Natural killer cell (primary cell): ENCODE measurements at regions not wholly inside any gene's neighbourhood (a gene's known extent, or its start where the extent isn't known, plus 50 kb on each side); places are given as distances from the start of the nearest gene placed in this dataset.

Source experiments
- ATAC-seq, 3 donors: fragments of 150-1000 bp in 2 of 3; fragments of 200-7000 bp in 1 of 3; cut with Tn5 transposase; 1 replicate in 1 of 3; 2 replicates in 2 of 3; pipeline ENCODE4 v1.10.0; 2021; ENCODE audit warnings: mild to moderate bottlenecking in 2 of 3, moderate library complexity in 2 of 3
- DNase-seq, 2 donors: peaks; one replicate each; pipeline versions ENCODE4 v3.0.0 to v3.0.0-alpha.2; 2013 to 2021; ENCODE audit warnings: mixed read lengths in 1 of 2
- H3K27ac ChIP-seq: one replicate; pipeline ENCODE4 v1.5.1; 2013; ENCODE audit warnings: mild to moderate bottlenecking, low read length
- H3K27me3 ChIP-seq: one replicate; pipeline ENCODE4 v1.6.1; 2013; ENCODE audit warnings: low read length; ENCODE audit not compliant: control insufficient read depth, insufficient read depth
- H3K36me3 ChIP-seq: one replicate; pipeline ENCODE4 v1.6.1; 2013; ENCODE audit warnings: low read length; ENCODE audit not compliant: control insufficient read depth, insufficient read depth
- H3K4me1 ChIP-seq: one replicate; pipeline ENCODE4 v1.6.1; 2013; ENCODE audit warnings: low read length; ENCODE audit not compliant: control insufficient read depth, insufficient read depth
- H3K4me3 ChIP-seq: one replicate; pipeline ENCODE4 v1.5.1; 2013; ENCODE audit warnings: low read length
- H3K9me3 ChIP-seq: one replicate; pipeline ENCODE4 v1.6.1; 2013; ENCODE audit warnings: low read length; ENCODE audit not compliant: control insufficient read depth, insufficient read depth
- H3K27ac Mint-ChIP-seq, 2 donors: one replicate each; pipeline ENCODE4 v1.8.0; 2022; ENCODE audit warnings: mild to moderate bottlenecking in 2 of 2, mixed read lengths in 2 of 2, moderate library complexity in 1 of 2
- H3K27me3 Mint-ChIP-seq, 2 donors: one replicate each; pipeline ENCODE4 v1.8.0; 2022; ENCODE audit warnings: low read depth in 2 of 2, mixed read lengths in 2 of 2
- H3K36me3 Mint-ChIP-seq: one replicate; pipeline ENCODE4 v1.8.0; 2022; ENCODE audit warnings: mixed read lengths
- H3K4me1 Mint-ChIP-seq, 2 donors: one replicate each; pipeline ENCODE4 v1.8.0; 2022; ENCODE audit warnings: mixed read lengths in 2 of 2
- H3K4me3 Mint-ChIP-seq: one replicate; pipeline ENCODE4 v1.8.0; 2022; ENCODE audit warnings: mild to moderate bottlenecking, moderate library complexity, mixed read lengths
- H3K9me3 Mint-ChIP-seq, 2 donors: one replicate each; pipeline ENCODE4 v1.8.0; 2022; ENCODE audit warnings: mixed read lengths in 2 of 2
- WGBS: methylation state at CpG from one replicate; pipeline ENCODE4 v1.1.7; 2013; ENCODE audit warnings: missing lambda C conversion rate; ENCODE audit not compliant: insufficient coverage; 5-methylcytosine and 5-hydroxymethylcytosine counted together
- intact Hi-C: fragments of 100-400 bp; cut with micrococcal nuclease; formaldehyde crosslinking; loops from one replicate; pipeline ENCODE4 v1.14.2; 2022
- TF ChIP-seq, protein P1 (sequence below): fragments of 200-600 bp; IDR thresholded peaks from one replicate; pipeline ENCODE4 v1.8.0; 2022; ENCODE audit warnings: antibody characterized with exemption

DNA sequence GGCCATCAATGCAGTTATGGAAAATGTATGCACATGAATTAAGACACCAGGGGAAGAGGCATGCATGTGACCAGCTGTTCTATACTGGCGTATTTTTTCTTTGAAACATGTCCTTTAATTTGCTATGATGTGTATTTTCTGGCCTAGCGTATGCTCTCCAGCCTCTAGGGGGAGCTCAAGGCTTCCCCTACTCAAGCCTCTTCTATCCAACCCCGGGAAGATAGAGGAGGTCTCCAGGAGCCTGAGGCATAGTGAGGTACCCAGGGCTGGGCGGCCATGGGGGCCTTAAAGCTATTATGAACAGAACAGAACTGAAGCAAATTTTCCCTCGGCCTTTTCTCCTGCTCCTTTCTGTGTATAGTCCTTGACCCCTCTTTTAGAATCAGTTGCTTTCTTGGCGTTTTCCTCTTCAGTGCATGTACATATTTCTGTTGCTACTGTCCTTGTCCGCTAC, 528.9 kb downstream of the MAFB start:
- DNase-seq (peak in 1 of 2 donors; percentile 16), ATAC-seq (no peak)
- Mint-ChIP-seq H3K27me3 (no peaks in the 10 kb centered on the region), H3K36me3 (no peaks in the 10 kb centered on the region), H3K9me3 (no peaks in the 10 kb centered on the region), H3K4me3 (no peak overlapping the region), H3K27ac (no peak overlapping the region), H3K4me1 (no peaks in the 10 kb centered on the region)
- Histone ChIP-seq H3K27ac (no peak overlapping the region), H3K36me3 (no peaks in the 10 kb centered on the region), H3K4me3 (no peak overlapping the region), H3K4me1 (no peaks in the 10 kb centered on the region), H3K9me3 (no peaks in the 10 kb centered on the region), H3K27me3 (no peaks in the 10 kb centered on the region)
- TF ChIP-seq, protein P1, sequence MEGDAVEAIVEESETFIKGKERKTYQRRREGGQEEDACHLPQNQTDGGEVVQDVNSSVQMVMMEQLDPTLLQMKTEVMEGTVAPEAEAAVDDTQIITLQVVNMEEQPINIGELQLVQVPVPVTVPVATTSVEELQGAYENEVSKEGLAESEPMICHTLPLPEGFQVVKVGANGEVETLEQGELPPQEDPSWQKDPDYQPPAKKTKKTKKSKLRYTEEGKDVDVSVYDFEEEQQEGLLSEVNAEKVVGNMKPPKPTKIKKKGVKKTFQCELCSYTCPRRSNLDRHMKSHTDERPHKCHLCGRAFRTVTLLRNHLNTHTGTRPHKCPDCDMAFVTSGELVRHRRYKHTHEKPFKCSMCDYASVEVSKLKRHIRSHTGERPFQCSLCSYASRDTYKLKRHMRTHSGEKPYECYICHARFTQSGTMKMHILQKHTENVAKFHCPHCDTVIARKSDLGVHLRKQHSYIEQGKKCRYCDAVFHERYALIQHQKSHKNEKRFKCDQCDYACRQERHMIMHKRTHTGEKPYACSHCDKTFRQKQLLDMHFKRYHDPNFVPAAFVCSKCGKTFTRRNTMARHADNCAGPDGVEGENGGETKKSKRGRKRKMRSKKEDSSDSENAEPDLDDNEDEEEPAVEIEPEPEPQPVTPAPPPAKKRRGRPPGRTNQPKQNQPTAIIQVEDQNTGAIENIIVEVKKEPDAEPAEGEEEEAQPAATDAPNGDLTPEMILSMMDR, result peak; percentile 15
- 81% methylated on average over 7 of the region's 7 CpGs for WGBS
- intact Hi-C loops, result no loop called here

DNA sequence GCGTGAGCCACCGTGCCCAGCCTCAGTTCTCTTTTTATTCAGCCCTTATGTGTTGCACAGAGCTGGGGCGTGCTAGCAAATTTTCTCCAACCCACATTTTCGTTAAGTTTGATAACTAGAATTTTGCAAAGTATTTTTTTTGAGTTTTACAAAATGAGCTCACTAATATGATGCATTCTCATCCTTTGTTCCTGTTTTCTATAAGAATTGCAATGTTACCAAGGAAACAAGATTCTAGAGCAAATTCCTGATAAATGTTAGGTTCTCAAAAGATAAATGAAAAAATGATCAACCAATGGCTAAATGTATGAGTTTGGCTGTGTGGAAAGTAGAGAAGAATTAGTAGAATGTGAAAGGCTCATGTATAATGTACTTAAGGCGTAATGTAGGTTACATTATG, 529.8 kb downstream of the MAFB start:
- H3K9me3 Mint-ChIP-seq, result no peaks in the 10 kb centered on the region
- no peaks in the 10 kb centered on the region for H3K27me3 Mint-ChIP-seq
- TF ChIP-seq, protein P1, result no peak
- no peaks in the 10 kb centered on the region for H3K36me3 Mint-ChIP-seq
- Histone ChIP-seq H3K36me3 (no peaks in the 10 kb centered on the region), H3K27me3 (no peaks in the 10 kb centered on the region), H3K27ac (no peak overlapping the region), H3K9me3 (no peaks in the 10 kb centered on the region), H3K4me3 (no peak overlapping the region), H3K4me1 (no peaks in the 10 kb centered on the region)
- WGBS, result 90% methylated on average over 4 of the region's 5 CpGs
- intact Hi-C loops, result no loop called here
- no peak for DNase-seq
- no peak for ATAC-seq
- H3K27ac Mint-ChIP-seq, result no peak overlapping the region
- H3K4me1 Mint-ChIP-seq, result no peaks in the 10 kb centered on the region
- no peak overlapping the region for H3K4me3 Mint-ChIP-seq

DNA sequence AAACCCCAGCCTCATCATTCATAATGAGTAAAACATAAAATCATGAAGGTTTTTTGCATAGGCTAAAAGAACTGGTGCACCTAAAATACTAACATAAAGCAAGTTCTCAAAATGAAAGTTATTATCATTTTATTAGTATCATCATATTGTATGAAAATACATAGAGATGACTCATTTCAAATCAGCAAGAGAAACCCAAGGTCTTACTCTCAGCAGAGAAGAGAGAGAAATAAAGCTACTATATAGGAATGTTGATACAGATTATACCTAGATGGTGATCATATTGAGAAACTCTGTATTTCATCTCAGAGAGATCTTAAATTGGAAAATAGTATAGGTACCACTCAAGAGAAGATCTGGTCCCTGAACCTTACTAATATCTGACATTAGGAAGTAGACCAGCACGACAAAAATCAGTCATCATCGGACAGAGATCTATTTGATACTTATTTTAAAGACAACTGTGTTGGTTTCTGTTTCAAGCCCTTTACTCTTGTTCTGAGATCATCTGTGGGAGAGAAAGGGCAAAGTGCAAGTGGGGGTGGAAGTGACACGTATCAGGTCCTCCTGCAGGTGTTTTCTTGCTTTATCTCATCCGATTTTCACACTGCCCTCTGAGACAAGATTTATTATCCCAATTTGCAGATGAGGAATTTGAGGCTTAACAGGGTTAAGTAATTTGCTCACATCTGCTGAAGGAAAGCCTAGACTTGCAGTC, 532.3 kb downstream of the MAFB start:
- Mint-ChIP-seq H3K27ac (no peak overlapping the region), H3K36me3 (no peaks in the 10 kb centered on the region), H3K27me3 (no peaks in the 10 kb centered on the region), H3K9me3 (peaks cover 0 to 2% of the 10 kb centered on the region in 2 donors), H3K4me3 (no peak overlapping the region), H3K4me1 (no peaks in the 10 kb centered on the region)
- Histone ChIP-seq H3K9me3 (no peaks in the 10 kb centered on the region), H3K27ac (no peak overlapping the region), H3K36me3 (no peaks in the 10 kb centered on the region), H3K27me3 (no peaks in the 10 kb centered on the region), H3K4me1 (no peaks in the 10 kb centered on the region), H3K4me3 (no peak overlapping the region)
- TF ChIP-seq, protein P1, result no peak
- DNase-seq, result no peak
- 71% methylated on average over 4 of the region's 4 CpGs for WGBS
- no peak for ATAC-seq
- intact Hi-C loops, result no loop called here

DNA sequence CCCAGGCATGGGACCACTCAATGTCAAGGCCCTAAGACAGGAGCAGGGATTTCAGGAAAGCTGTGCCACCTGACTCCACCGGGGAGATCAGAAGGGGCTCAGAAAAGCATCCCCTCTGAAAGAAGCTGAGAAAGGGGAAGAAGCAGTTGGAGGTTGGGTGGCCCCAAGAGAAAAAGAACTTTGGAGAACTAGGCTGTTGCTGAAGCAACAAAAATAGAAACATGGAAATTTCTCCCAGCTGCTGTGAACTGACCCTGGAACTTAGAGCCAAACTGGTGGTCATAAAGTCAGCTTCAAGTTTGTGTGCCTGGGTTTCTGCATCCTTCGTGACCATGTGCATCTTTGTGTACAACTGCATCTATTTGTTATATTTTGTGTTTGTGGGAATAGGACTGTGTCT, 534.5 kb downstream of the MAFB start:
- intact Hi-C loops, result no loop called here
- TF ChIP-seq, protein P1, result no peak
- no peaks in the 10 kb centered on the region for H3K4me1 ChIP-seq
- 58% methylated on average over 2 of the region's 2 CpGs for WGBS
- ATAC-seq, result no peak
- H3K4me3 ChIP-seq, result no peak overlapping the region
- DNase-seq, result no peak
- H3K36me3 ChIP-seq, result no peaks in the 10 kb centered on the region
- H3K36me3 Mint-ChIP-seq, result no peaks in the 10 kb centered on the region
- no peaks in the 10 kb centered on the region for H3K27me3 ChIP-seq
- H3K9me3 Mint-ChIP-seq, result peaks cover 0 to 2% of the 10 kb centered on the region in 2 donors
- H3K27ac Mint-ChIP-seq, result no peak overlapping the region
- no peak overlapping the region for H3K4me3 Mint-ChIP-seq
- H3K4me1 Mint-ChIP-seq, result no peaks in the 10 kb centered on the region
- H3K27me3 Mint-ChIP-seq, result peaks cover 0 to 3% of the 10 kb centered on the region in 2 donors
- no peaks in the 10 kb centered on the region for H3K9me3 ChIP-seq
- no peak overlapping the region for H3K27ac ChIP-seq
